Brain microvascular endothelial cell (primary cell): ENCODE measurements at regions not wholly inside any gene's neighbourhood (a gene's known extent, or its start where the extent isn't known, plus 50 kb on each side); places are given as distances from the start of the nearest gene placed in this dataset.

ENCODE experiments used
- DNase-seq: peaks from one replicate; pipeline ENCODE4 v3.0.0-alpha.2; 2020
- H3K27ac ChIP-seq: fragments of 250-450 bp; sonication (Bioruptor Pico); 2 replicates; pipeline ENCODE4 v1.5.1; 2020; ENCODE audit warnings: mild to moderate bottlenecking, moderate library complexity
- H3K27me3 ChIP-seq: fragments of 250-450 bp; sonication (Bioruptor Pico); replicated peaks from 2 replicates; pipeline ENCODE4 v1.5.1; 2020; ENCODE audit warnings: mild to moderate bottlenecking
- H3K36me3 ChIP-seq: fragments of 250-450 bp; sonication (Bioruptor Pico); replicated peaks from 2 replicates; pipeline ENCODE4 v1.5.1; 2020; ENCODE audit warnings: mild to moderate bottlenecking
- H3K4me3 ChIP-seq: 2 replicates; pipeline ENCODE4 v1.5.1; 2011; ENCODE audit warnings: low read depth, mild to moderate bottlenecking, control low read depth, low read length, moderate library complexity
- in situ Hi-C: cut with HindIII; loops from 2 replicates; pipeline ENCODE4 v1.10.0; 2017; ENCODE audit warnings: low sequenced_read_pairs, low pct_ligation_motif_present
- TF ChIP-seq, protein P1 (sequence below): IDR thresholded peaks from 2 replicates; pipeline ENCODE4 v1.5.1; 2011; ENCODE audit warnings: low read depth, mild to moderate bottlenecking, moderate library complexity, low read length, control low read depth, inconsistent platforms; ENCODE audit errors: missing control alignments

DNA sequence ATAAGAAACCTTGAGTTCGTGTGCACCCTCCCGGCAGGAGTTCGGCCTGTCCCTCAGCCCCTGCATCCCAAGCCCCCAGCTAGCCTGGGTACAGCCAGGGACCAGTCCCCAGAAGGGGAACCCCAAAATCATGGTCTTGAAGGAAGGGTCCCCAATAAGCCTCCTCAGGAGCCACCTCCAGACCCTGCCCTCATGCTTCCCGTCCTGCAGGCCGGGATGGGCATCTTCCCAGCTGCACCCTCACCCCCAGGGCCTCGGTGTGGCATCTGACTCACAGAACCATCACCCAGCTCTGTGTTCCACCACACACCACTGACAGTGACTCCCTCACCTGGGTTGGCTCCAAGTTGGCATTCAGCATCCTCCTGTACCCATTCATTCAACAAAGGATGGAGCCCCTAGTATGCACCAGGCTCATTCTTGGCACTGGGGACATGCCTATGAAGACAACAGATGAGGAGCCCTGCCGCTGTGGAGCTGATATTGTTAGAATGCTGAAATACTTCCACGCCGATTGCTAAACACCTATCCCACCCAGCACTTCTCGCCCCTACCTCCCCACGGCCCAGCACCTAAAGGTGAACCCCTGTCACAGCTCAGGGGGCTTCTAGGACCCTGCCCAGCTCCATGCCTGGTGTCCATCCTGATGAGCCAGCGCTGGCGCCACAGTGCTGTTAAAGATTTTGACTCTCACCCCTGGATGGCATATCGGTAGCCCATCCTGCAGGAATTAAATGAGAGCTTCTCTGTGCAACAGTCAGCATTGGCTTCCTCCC is 77.8 kb downstream of the BUD13 start:
- Histone ChIP-seq H3K27me3 (no peaks in the 10 kb centered on the region), H3K27ac (no peak overlapping the region), H3K36me3 (no peaks in the 10 kb centered on the region), H3K4me3 (no peak overlapping the region)
- in situ Hi-C loops: no loop called here
- TF ChIP-seq, protein P1, sequence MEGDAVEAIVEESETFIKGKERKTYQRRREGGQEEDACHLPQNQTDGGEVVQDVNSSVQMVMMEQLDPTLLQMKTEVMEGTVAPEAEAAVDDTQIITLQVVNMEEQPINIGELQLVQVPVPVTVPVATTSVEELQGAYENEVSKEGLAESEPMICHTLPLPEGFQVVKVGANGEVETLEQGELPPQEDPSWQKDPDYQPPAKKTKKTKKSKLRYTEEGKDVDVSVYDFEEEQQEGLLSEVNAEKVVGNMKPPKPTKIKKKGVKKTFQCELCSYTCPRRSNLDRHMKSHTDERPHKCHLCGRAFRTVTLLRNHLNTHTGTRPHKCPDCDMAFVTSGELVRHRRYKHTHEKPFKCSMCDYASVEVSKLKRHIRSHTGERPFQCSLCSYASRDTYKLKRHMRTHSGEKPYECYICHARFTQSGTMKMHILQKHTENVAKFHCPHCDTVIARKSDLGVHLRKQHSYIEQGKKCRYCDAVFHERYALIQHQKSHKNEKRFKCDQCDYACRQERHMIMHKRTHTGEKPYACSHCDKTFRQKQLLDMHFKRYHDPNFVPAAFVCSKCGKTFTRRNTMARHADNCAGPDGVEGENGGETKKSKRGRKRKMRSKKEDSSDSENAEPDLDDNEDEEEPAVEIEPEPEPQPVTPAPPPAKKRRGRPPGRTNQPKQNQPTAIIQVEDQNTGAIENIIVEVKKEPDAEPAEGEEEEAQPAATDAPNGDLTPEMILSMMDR: no peak
- no peak for DNase-seq

DNA sequence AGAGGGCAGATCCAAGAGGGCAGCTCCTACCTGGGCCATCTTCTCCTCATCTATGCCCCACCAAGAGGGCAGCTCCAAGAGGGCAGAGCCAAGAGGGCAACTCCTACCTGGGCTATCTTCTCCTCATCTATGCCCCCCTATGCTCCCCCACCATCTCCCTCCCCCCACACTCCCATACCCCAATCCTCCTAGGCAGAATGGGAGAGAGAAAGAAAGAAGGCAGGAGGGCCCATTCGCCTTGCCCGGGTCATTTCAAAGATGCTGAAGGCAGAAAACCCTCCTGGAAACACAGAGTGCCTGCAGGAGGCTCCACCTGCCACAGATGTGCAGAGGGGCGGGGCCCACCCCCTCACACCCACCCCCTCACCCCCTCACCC is 78.5 kb downstream of the BUD13 start:
- no peak overlapping the region for H3K27ac ChIP-seq
- in situ Hi-C loops: no loop called here
- no peaks in the 10 kb centered on the region for H3K36me3 ChIP-seq
- no peak for DNase-seq
- no peak overlapping the region for H3K4me3 ChIP-seq
- no peaks in the 10 kb centered on the region for H3K27me3 ChIP-seq
- TF ChIP-seq, protein P1: no peak

DNA sequence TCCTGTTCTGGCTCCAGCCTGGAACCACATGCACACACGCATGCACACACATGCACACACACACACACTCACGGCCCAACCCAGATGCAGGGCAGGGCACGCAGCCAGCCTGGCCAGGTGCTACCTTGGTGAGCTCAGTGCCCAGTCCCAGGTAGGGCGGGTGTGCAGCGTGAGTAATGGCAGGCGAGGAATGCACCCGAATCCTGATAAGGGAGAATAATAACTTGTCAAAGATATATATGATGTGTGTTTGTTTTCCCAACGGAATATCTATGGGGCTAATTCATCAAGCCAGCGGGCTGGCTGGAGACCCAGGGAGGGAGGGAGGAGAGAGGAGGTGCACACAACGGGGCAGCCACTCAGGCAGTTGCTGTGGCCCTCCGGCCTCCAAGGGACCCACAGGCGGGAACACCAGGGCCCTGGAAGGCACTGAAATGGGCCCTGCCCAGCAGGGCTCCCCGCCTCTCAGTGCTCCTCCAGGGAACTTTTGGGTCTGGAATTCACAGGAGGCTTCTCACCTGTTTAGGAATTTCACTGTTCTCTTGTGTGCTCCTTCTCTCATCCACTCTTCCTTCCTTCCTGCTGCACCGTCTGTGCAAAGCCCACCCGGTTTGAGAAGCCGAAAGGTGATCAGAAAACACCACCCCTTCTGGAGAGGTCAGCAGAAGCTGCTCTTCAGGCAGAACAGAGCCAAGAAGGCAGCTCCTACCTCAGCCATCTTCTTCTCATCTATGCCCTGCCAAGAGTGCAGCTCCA is 79.0 kb downstream of the BUD13 start:
- H3K36me3 ChIP-seq: no peaks in the 10 kb centered on the region
- in situ Hi-C loops: no loop called here
- H3K4me3 ChIP-seq: no peak overlapping the region
- TF ChIP-seq, protein P1: no peak
- H3K27me3 ChIP-seq: no peaks in the 10 kb centered on the region
- no peak overlapping the region for H3K27ac ChIP-seq
- DNase-seq: no peak

DNA sequence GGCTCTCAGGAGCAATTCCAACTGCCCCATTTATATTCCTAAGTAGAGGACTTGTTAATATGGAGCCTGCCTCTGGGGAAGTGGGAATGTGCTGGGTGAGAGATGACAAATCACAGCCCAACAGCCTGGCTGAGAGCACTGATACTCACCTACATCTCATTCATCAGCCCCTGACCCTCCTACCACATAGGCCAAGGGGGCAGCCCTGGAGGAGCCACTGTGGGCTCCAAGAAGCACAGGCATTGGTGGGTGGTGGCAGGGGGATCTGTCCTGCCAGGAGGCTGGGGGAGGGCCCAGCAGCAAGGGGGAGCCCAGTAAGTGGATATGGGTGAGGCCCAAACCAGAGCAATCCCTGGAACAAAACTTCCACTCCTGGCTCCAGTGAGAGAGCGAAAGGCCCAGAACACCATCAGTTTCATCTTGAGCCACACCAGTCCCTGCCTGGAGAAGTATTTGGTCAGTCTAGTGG is 79.7 kb downstream of the BUD13 start:
- Histone ChIP-seq H3K27ac (no peak overlapping the region), H3K36me3 (no peaks in the 10 kb centered on the region), H3K27me3 (no peaks in the 10 kb centered on the region), H3K4me3 (no peak overlapping the region)
- DNase-seq: no peak
- TF ChIP-seq, protein P1: no peak
- in situ Hi-C loops: no loop called here

DNA sequence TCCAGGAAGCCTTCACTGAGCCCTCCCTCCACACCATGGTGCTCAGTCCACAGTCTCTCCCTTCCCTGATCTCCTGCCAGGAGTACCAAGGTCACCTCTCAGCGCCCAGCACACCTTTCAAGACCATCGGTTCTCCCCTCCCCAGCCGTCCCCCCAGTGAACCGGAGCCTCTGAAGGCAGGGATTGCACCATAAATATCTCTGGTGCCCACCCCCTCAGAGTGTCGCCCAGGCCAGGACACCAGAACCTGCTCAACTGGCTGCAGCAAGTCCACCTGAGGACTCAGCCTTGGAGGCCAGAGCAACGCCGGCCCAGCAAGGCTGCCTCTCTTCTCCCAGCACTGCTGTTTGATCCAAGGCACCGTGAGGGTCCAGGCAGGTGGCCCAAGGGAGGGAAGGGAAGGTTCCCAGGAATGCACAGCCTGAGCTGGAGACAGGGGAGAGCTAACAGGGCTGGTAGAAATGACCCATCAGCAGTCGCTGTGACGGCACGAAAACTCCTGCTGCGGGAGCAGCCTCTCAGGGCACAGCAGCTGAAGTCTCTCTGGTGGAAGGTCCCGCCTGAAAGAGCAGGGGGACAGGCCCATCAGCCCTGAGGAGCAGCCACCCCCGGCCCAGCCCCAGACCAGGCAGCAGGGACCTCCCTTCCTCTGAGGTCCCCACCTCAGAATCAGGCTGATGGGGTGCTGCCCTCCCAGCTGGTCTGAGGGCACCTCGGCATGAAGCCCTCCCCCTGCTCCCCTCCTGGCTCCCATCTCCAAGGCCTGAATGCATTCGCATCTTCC is 80.3 kb downstream of the BUD13 start:
- no peak for DNase-seq
- H3K27ac ChIP-seq: no peak overlapping the region
- no peak overlapping the region for H3K4me3 ChIP-seq
- TF ChIP-seq, protein P1: no peak
- H3K36me3 ChIP-seq: no peaks in the 10 kb centered on the region
- in situ Hi-C loops: no loop called here
- H3K27me3 ChIP-seq: no peaks in the 10 kb centered on the region
